Naive thymus-derived CD4-positive, alpha-beta T cell (primary cell): ENCODE measurements at regions not wholly inside any gene's neighbourhood (a gene's known extent, or its start where the extent isn't known, plus 50 kb on each side); places are given as distances from the start of the nearest gene placed in this dataset.

Experiments
- ATAC-seq: fragments of 150-1000 bp; cut with Tn5 transposase; 2 replicates; pipeline ENCODE4 v1.10.0; 2021; ENCODE audit warnings: mild to moderate bottlenecking, moderate library complexity
- CTCF ChIA-PET: fragments of 350-600 bp; sonication (Branson Sonifier 250); formaldehyde crosslinking; loops from one replicate; lab custom pipeline; 2021; ENCODE audit warnings: antibody characterized with exemption; lab: Charles Lee
- POLR2A ChIA-PET: fragments of 350-600 bp; sonication (Branson Sonifier 250); formaldehyde crosslinking; loops from one replicate; lab custom pipeline; 2021; ENCODE audit warnings: antibody characterized with exemption, inconsistent platforms; lab: Charles Lee
- DNase-seq, 9 donors: peaks; one replicate each; pipeline versions ENCODE4 v3.0.0 to v3.0.0-alpha.2; 2020 to 2022; ENCODE audit warnings: mixed read lengths in 1 of 9
- H3K27ac ChIP-seq: one replicate; pipeline ENCODE4 v1.7.0; 2013; ENCODE audit warnings: mild to moderate bottlenecking, low read depth, low read length, moderate library complexity
- H3K27me3 ChIP-seq, 2 donors: one replicate each; pipeline ENCODE4 v1.7.0; 2013; ENCODE audit warnings: low read length in 2 of 2, mild to moderate bottlenecking in 2 of 2, moderate library complexity in 2 of 2; ENCODE audit not compliant: control insufficient read depth in 2 of 2, insufficient read depth in 2 of 2
- H3K36me3 ChIP-seq, 3 experiments: 1 replicate in 2 of 3; 2 replicates in 1 of 3; pipeline ENCODE4 v1.7.0; 2013; ENCODE audit warnings: low read length in 3 of 3, mild to moderate bottlenecking in 3 of 3, moderate library complexity in 1 of 3; ENCODE audit not compliant: insufficient read depth in 3 of 3, control insufficient read depth in 2 of 3
- H3K4me1 ChIP-seq, 2 donors: one replicate each; pipeline ENCODE4 v1.7.0; 2013; ENCODE audit warnings: low read length in 2 of 2, mild to moderate bottlenecking in 2 of 2, moderate library complexity in 1 of 2; ENCODE audit not compliant: control insufficient read depth in 2 of 2, insufficient read depth in 2 of 2
- H3K4me3 ChIP-seq: 2 replicates; pipeline ENCODE4 v1.7.0; 2013; ENCODE audit warnings: mild to moderate bottlenecking, low read length
- H3K9me3 ChIP-seq, 3 experiments: 1 replicate in 2 of 3; 2 replicates in 1 of 3; pipeline ENCODE4 v1.7.0; 2013; ENCODE audit warnings: low read length in 3 of 3; ENCODE audit not compliant: control insufficient read depth in 2 of 3
- H3K27ac Mint-ChIP-seq, 9 donors: one replicate each; pipeline ENCODE4 v1.8.0; 2020 to 2022; ENCODE audit warnings: mixed read lengths in 9 of 9, mild to moderate bottlenecking in 8 of 9, moderate library complexity in 5 of 9, inconsistent platforms in 2 of 9
- H3K27me3 Mint-ChIP-seq, 5 donors: one replicate each; pipeline ENCODE4 v1.8.0; 2021 to 2022; ENCODE audit warnings: mixed read lengths in 5 of 5, mild to moderate bottlenecking in 1 of 5
- H3K36me3 Mint-ChIP-seq, 5 donors: one replicate each; pipeline ENCODE4 v1.8.0; 2020 to 2022; ENCODE audit warnings: mixed read lengths in 5 of 5, mild to moderate bottlenecking in 3 of 5, inconsistent platforms in 1 of 5
- H3K4me1 Mint-ChIP-seq, 7 donors: one replicate each; pipeline ENCODE4 v1.8.0; 2020 to 2022; ENCODE audit warnings: mixed read lengths in 7 of 7, mild to moderate bottlenecking in 3 of 7, inconsistent platforms in 1 of 7
- H3K4me3 Mint-ChIP-seq, 10 donors: one replicate each; pipeline ENCODE4 v1.8.0; 2020 to 2022; ENCODE audit warnings: mild to moderate bottlenecking in 10 of 10, mixed read lengths in 10 of 10, moderate library complexity in 6 of 10, inconsistent platforms in 2 of 10
- H3K9me3 Mint-ChIP-seq, 11 donors: one replicate each; pipeline ENCODE4 v1.8.0; 2020 to 2022; ENCODE audit warnings: mixed read lengths in 11 of 11, mild to moderate bottlenecking in 4 of 11, inconsistent platforms in 1 of 11, moderate library complexity in 1 of 11
- intact Hi-C, 2 donors: fragments of 100-400 bp; cut with micrococcal nuclease; formaldehyde crosslinking; loops; one replicate each; pipeline ENCODE4 v1.15.1; 2023

DNA sequence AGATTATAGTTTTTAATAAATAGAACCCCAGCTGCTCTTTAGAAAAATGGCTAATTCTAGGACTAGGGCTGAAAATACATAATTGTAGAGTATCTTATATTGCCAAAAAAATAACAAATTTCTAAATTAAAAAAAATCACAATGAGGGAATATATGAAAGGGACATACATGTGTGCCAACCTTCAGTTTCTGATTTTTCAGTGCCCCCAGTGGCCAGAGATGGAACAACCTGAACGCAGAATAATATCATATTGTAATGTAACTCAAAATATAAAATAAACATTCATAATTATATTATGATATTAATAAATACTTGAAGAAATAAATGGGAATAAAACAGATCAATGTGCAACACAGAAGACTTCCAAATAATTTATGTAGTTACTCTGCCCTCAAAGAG is 460.5 kb downstream of the ZNF385D start:
- intact Hi-C loops: no loop called here
- Mint-ChIP-seq H3K4me1 (no peaks in the 10 kb centered on the region), H3K4me3 (no peak overlapping the region), H3K27me3 (no peaks in the 10 kb centered on the region), H3K27ac (no peak overlapping the region), H3K9me3 (peaks cover 0 to 20% (median 7%) of the 10 kb centered on the region in 11 donors), H3K36me3 (peaks cover 0 to 3% (median 0%) of the 10 kb centered on the region in 5 donors)
- no peak overlapping the region for H3K4me3 ChIP-seq
- no peak overlapping the region for H3K27ac ChIP-seq
- CTCF ChIA-PET: no interaction called here
- no peaks in the 10 kb centered on the region for H3K9me3 ChIP-seq
- ATAC-seq: no peak
- POLR2A ChIA-PET: no interaction called here
- DNase-seq: no peak
- H3K4me1 ChIP-seq: no peaks in the 10 kb centered on the region
- H3K27me3 ChIP-seq: no peaks in the 10 kb centered on the region
- no peaks in the 10 kb centered on the region for H3K36me3 ChIP-seq

DNA sequence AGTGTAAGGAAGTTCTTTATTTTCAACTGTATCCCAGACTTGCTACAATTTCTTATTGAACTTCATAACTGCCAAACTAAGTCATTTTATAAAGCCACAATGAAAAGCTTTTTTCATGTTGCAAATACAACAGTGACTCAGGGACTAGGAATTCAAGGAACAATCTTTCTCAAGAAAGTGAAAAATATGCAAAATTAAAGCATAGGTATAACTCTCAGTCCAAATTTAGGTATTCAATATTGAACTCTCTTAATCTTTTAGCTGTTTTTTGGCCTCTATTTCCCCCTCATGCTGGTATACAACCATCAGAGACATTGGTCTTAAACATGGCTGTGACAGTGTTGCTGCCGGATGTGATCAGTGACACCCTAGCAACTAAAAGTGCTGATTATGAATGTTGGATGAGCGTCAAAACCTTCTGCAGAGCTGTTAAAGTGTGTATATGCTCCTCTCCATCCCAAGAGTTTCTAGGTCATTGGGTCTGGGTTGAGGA is 476.9 kb downstream of the ZNF385D start:
- Mint-ChIP-seq H3K27me3 (no peaks in the 10 kb centered on the region), H3K9me3 (peaks cover 0 to 16% (median 7%) of the 10 kb centered on the region in 11 donors), H3K36me3 (peaks cover 0 to 4% (median 0%) of the 10 kb centered on the region in 5 donors), H3K4me3 (no peak overlapping the region), H3K4me1 (no peaks in the 10 kb centered on the region), H3K27ac (no peak overlapping the region)
- CTCF ChIA-PET: no interaction called here
- DNase-seq: no peak
- Histone ChIP-seq H3K9me3 (no peaks in the 10 kb centered on the region), H3K4me3 (no peak overlapping the region), H3K4me1 (no peaks in the 10 kb centered on the region), H3K36me3 (no peaks in the 10 kb centered on the region), H3K27me3 (no peaks in the 10 kb centered on the region), H3K27ac (no peak overlapping the region)
- intact Hi-C loops: no loop called here
- POLR2A ChIA-PET: no interaction called here
- no peak for ATAC-seq

DNA sequence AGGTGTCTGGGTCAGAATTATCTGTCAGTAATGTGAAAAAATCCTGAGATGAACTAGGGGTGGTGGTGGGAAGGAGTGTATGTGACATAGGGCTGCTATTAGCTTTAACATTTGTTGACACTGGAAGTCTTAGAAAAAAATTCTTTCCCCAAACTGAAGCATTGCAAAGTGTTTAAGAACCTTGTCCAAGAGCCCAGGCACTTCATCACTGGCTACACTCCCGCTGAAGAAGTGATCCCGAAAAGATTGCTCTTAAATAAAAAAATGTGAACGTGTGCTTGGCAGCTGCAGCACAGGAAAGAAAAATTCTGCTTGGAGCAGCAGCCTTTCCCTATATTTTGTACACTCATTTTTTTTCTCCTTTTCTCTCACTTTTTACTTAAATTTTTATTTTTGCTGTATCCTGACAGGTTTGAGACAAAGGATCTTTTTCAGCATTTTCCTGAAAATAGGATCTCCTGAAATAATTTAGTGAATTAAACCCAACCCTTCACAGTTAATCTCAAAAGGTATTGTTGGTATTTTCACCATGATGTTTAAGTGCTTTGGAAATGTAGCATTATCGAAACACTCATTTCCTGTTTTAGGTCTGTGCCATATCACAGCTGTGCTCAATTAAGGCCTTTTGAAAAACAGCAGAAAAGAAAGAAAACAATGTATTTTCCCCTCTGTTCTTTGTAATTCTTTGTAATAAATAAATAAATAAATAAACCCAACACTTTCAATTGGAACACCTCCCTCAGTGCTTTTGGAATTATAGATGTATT is 477.6 kb downstream of the ZNF385D start:
- Histone ChIP-seq H3K27me3 (no peaks in the 10 kb centered on the region), H3K4me1 (no peaks in the 10 kb centered on the region), H3K27ac (no peak overlapping the region), H3K4me3 (no peak overlapping the region), H3K9me3 (no peaks in the 10 kb centered on the region), H3K36me3 (no peaks in the 10 kb centered on the region)
- ATAC-seq (no peak), DNase-seq (no peak)
- CTCF ChIA-PET: no interaction called here
- H3K9me3 Mint-ChIP-seq: peaks cover 0 to 16% (median 9%) of the 10 kb centered on the region in 11 donors
- intact Hi-C loops: no loop called here
- POLR2A ChIA-PET: no interaction called here
- H3K27ac Mint-ChIP-seq: no peak overlapping the region
- H3K36me3 Mint-ChIP-seq: peaks cover 0 to 4% (median 0%) of the 10 kb centered on the region in 5 donors
- H3K4me3 Mint-ChIP-seq: no peak overlapping the region
- H3K4me1 Mint-ChIP-seq: no peaks in the 10 kb centered on the region
- no peaks in the 10 kb centered on the region for H3K27me3 Mint-ChIP-seq

DNA sequence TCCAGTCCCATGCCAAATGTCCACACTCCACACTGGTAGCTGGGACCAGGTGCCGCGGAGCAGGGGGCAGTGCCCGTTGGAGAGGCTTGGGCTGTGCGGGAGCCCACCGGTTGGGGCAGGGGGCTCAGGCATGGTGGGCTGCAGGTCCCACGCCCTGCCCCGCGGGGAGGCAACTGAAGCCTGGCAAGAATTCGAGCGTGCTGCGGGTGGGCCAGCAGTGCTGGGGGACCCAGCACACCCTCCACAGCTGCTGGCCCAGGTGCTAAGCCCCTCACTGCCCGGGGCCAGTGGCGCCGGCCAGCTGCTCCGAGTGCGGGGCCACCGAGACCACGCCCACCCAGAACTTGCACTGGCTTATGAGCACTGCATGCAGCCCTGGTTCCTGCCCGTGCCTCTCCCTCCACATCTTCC is 479.4 kb downstream of the ZNF385D start:
- H3K4me3 Mint-ChIP-seq: no peak overlapping the region
- H3K27ac Mint-ChIP-seq: no peak overlapping the region
- DNase-seq (no peak), ATAC-seq (no peak)
- peaks cover 0 to 23% (median 8%) of the 10 kb centered on the region in 11 donors for H3K9me3 Mint-ChIP-seq
- H3K36me3 Mint-ChIP-seq: peaks cover 0 to 4% (median 0%) of the 10 kb centered on the region in 5 donors
- H3K4me1 Mint-ChIP-seq: no peaks in the 10 kb centered on the region
- Histone ChIP-seq H3K9me3 (no peaks in the 10 kb centered on the region), H3K27me3 (no peaks in the 10 kb centered on the region), H3K4me3 (no peak overlapping the region), H3K36me3 (no peaks in the 10 kb centered on the region), H3K4me1 (no peaks in the 10 kb centered on the region), H3K27ac (no peak overlapping the region)
- ChIA-PET POLR2A (no interaction called here), CTCF (no interaction called here)
- intact Hi-C loops: no loop called here
- H3K27me3 Mint-ChIP-seq: no peaks in the 10 kb centered on the region

DNA sequence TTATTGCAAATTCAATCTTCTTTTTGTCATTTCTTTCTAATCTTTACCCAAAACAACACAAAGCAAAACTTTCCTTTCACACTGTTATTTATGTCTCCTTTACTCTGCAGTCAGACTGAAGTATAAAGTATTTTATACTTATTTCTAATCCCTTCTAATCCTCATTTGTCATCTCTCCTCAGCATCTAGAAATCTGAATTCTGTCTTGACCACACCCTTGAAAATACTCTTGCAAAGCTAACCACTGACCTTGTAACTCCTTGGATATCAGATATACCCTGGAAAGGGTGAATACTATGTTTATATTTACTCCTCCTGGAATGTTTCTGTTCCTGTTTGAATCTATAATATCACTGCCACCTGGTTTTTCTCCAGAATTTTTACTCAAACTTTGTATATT is 481.1 kb downstream of the ZNF385D start:
- ChIA-PET POLR2A (no interaction called here), CTCF (no interaction called here)
- no peak overlapping the region for H3K27ac ChIP-seq
- no peaks in the 10 kb centered on the region for H3K27me3 Mint-ChIP-seq
- H3K4me1 Mint-ChIP-seq: no peaks in the 10 kb centered on the region
- no peak overlapping the region for H3K27ac Mint-ChIP-seq
- peaks cover 0 to 24% (median 5%) of the 10 kb centered on the region in 11 donors for H3K9me3 Mint-ChIP-seq
- no peak overlapping the region for H3K4me3 ChIP-seq
- DNase-seq (no peak), ATAC-seq (no peak)
- intact Hi-C loops: no loop called here
- no peaks in the 10 kb centered on the region for H3K36me3 ChIP-seq
- no peaks in the 10 kb centered on the region for H3K27me3 ChIP-seq
- peaks cover 0 to 4% (median 0%) of the 10 kb centered on the region in 5 donors for H3K36me3 Mint-ChIP-seq
- no peaks in the 10 kb centered on the region for H3K9me3 ChIP-seq
- H3K4me1 ChIP-seq: no peaks in the 10 kb centered on the region
- no peak overlapping the region for H3K4me3 Mint-ChIP-seq

DNA sequence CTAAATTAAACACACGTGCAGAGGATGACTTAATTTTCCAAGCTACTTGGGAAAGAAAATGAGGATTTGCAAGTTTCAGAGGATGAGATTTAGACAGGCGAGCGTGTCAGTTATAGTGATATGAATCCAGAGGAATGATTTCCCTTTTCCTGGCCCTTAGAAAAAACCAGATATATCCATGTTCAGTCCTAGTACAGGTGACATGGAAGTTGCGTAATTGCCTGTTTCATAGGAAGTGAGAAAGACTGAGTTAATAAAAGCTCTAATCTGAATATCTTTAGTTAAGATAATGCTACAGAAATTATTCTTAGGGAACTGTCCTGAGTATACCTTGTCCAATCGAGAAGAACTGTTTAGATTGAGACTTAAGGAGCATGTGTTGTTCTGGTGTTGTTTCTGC is 490.5 kb downstream of the ZNF385D start:
- ATAC-seq (no peak), DNase-seq (no peak)
- Histone ChIP-seq H3K27me3 (no peaks in the 10 kb centered on the region), H3K4me3 (no peak overlapping the region), H3K9me3 (no peaks in the 10 kb centered on the region), H3K4me1 (no peaks in the 10 kb centered on the region), H3K36me3 (no peaks in the 10 kb centered on the region), H3K27ac (no peak overlapping the region)
- no peaks in the 10 kb centered on the region for H3K36me3 Mint-ChIP-seq
- H3K27me3 Mint-ChIP-seq: no peaks in the 10 kb centered on the region
- ChIA-PET POLR2A (no interaction called here), CTCF (no interaction called here)
- no peaks in the 10 kb centered on the region for H3K4me1 Mint-ChIP-seq
- H3K9me3 Mint-ChIP-seq: peaks cover 0 to 25% (median 6%) of the 10 kb centered on the region in 11 donors
- no peak overlapping the region for H3K4me3 Mint-ChIP-seq
- no peak overlapping the region for H3K27ac Mint-ChIP-seq
- intact Hi-C loops: no loop called here

DNA sequence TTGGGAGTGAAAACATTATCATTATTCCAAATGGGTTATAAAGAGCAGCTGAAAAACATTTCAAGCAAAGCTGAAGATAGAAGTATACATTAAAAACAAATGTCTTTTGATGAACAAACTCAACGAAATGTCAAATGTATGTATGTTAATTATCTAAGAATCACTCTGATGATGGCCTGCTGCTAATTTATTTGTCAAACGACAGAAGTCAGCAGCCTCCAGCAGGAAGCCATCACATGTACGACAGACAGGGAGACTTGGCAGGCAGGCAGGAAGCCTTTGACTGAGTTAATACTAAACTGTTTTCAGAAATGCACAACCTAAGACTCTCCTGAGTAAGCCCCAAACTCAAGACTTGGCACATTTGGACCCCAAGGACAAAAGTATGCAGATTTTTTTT is 491.1 kb downstream of the ZNF385D start:
- POLR2A ChIA-PET: no interaction called here
- no peaks in the 10 kb centered on the region for H3K36me3 Mint-ChIP-seq
- Histone ChIP-seq H3K27me3 (no peaks in the 10 kb centered on the region), H3K4me3 (no peak overlapping the region), H3K36me3 (no peaks in the 10 kb centered on the region), H3K4me1 (no peaks in the 10 kb centered on the region), H3K27ac (no peak overlapping the region), H3K9me3 (no peaks in the 10 kb centered on the region)
- peaks cover 0 to 27% (median 6%) of the 10 kb centered on the region in 11 donors for H3K9me3 Mint-ChIP-seq
- no peaks in the 10 kb centered on the region for H3K27me3 Mint-ChIP-seq
- ATAC-seq: no peak
- DNase-seq: no peak
- no peak overlapping the region for H3K27ac Mint-ChIP-seq
- intact Hi-C loops: no loop called here
- H3K4me1 Mint-ChIP-seq: no peaks in the 10 kb centered on the region
- H3K4me3 Mint-ChIP-seq: no peak overlapping the region
- CTCF ChIA-PET: no interaction called here
